G401 (cell line): ENCODE measurements at regions not wholly inside any gene's neighbourhood (a gene's known extent, or its start where the extent isn't known, plus 50 kb on each side); places are given as distances from the start of the nearest gene placed in this dataset.

Experiments used
- DNase-seq: peaks from one replicate; pipeline ENCODE4 v3.0.0-alpha.2; 2015; ENCODE audit warnings: low spot score
- in situ Hi-C: cut with HindIII; loops from 2 replicates; pipeline ENCODE4 v1.10.0; 2016; ENCODE audit warnings: low sequenced_read_pairs, mixed read lengths

DNA sequence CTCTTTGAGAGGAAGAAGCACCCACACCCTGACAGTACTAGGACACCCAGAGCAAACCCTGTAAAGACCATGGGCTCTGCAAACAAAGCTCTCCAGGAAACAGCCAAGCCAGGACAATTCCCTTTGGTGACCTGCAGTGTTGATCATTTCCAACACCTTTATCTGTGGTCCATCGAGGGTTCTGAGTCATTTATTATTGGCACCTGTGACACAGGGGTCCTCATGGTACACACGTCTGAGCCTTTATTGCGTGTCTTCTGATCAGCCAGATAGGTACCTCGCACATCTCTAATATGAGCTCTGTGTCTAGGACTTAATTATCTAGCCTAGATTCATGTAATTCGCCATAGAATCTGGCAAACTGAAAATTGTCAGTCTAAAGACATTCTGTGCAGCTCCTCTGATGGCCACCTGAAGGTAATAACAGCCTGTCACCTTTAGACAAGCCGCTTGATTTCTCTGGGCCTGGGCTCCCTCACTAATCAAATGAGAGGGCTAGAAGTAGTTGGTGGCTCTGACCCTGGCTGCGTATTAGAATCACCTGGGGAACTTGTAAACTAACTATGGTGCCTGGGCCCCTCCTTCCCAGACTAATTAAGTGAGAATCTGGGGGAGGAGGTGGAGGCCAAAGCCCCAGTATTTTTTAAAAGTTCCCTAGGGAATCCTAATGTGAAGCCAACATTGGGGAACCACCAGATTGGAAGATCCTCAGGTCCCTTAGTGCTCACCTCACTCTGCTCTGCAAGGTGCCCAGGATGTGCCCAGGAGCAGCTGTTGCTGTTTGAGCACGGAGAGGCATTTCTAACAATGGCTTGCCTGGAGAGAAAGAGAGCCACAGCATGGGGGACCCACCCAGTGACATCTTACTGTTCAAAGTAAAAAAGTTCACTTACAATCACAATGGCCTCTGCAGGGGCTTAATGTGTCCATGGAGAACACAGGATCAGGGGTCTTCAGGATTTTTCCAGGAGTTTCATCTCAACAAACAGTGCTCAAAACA is 122.0 kb upstream of the ARID1B start:
- DNase-seq: no peak
- in situ Hi-C loops: no loop called here

DNA sequence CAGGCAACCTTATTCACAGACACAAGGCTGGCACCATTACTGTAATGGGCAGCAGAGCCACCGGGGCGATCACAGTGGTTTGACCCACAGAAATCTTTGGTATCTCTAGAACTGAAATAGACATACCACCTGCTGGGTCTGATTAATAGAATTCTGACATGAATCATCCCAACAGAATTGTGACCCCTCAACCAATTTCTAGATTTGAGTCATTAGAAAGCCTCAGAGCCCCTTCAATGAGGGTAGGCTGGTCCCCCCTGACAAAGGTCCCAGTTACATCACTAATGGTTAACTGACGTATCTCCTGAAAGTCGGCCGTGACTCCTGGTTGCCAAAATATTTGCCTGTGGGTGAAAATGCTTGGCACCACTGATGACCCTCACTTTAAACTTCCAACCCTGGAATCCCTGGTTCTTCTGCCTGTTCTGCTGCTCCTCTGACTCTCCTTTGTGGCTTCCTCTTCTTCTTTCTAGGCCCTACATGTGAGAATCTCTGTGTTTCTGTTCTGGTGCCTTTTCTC is 124.9 kb upstream of the ARID1B start:
- no peak for DNase-seq
- in situ Hi-C loops: no loop called here

DNA sequence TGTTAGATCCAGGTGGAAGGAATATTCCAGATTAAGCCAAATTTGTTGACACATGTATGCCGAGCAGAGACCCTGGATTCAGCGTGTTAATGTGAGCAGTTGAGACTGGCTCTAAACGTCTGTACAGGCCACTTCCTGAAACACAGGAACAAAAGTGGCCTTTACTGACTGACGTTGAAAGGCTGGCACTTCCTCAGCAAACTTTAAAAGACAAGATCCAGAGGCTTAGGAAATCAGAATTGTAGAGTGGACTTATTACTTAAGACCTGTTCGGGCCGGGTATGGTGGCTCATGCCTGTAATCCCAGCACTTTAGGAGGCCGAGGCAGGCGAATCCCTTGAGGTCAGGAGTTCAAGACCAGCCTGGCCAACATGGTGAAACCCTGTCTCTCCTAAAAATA is 125.7 kb upstream of the ARID1B start:
- in situ Hi-C loops: no loop called here
- no peak for DNase-seq

DNA sequence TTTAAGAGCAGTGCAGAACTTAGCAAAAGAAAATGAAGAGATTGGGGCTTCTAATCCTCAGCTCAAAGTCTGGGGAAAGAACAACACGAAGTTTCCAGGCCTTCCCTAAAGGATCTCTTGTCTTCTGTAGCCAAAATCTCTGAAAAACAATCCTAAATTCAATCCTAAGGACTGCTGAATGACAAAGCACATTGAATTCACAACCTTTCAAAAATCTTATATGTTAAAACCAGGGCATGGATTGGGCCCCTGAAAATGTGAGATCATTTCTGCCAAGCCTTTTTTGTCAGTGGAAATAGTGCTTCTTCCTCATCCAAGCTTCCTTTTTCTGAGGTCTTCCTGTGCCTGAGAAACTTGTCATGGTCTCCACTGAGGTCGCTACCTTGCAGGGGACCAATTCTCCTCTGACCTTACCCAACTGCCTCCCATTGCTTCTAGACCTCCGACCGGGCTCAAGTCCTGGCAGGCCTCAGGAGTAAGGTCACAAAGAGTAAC is 126.2 kb upstream of the ARID1B start:
- in situ Hi-C loops: no loop called here
- no peak for DNase-seq

DNA sequence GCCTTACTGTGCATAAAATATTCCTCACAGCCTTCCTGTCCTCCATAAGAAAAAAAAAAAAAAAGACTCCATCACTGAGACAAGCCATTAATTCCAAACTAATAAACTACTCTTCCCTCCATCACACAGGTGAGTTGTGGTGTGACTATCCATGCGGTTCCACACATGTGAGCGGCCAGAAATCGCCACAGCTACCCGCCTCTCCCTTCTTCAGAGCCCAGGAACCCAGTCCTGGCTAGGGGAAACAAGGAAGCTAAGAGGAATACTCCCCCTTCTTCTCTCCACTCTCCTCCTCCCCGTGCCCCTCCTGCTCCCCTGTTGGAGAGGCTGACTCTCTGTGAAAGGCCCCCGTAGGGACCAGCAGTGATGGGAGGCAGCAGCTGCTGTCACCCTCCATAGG is 128.6 kb upstream of the ARID1B start:
- in situ Hi-C loops: no loop called here
- DNase-seq: no peak

DNA sequence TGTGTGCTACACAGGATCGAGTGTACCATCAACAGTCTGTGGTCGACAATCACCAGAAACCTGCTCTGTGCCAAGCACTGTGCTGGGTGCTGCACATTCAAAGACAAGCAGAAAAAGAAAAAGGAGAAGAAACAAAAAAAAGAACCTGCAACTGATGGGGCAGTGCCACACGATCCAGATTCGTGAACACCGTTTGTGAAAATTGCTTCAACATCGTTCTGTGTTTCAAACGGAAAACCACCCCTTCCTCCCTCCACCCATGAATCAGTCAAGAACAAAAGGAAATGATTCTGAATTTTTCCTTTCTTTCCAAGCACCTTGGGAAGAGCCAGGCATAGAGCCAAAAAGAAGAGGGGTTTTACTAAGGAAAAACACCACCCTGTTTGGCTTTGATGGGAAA is 129.2 kb upstream of the ARID1B start:
- in situ Hi-C loops: no loop called here
- no peak for DNase-seq

DNA sequence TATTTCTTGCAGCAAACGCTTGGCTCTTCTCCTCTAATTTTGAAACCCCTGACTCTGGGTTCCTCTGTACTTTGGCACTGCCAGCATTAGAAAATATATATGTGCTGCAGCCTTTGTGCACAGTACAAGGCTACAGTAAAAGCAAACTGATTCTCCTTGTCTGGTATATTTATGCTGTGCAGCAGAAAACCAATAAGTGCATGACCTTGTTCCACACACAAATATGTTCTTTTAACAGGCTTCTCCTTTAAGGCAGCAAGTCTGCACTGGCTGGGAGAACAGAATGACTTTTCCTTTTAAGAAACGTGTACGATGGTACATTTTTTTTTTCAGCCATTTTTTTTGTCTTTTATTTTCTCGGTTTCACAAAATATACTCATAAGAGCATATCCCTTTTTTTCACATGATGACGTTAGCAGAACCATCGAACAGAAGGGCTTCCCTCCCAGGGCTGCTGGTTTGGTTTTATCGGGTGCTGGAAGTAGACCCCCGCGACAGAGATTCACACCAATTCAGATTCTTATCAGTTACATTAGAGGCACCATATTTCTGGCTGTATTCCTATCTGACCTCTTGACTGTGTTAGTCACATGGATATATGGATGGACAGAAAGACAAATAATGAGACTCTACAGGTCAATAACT is 129.9 kb upstream of the ARID1B start:
- in situ Hi-C loops: no loop called here
- DNase-seq: no peak

DNA sequence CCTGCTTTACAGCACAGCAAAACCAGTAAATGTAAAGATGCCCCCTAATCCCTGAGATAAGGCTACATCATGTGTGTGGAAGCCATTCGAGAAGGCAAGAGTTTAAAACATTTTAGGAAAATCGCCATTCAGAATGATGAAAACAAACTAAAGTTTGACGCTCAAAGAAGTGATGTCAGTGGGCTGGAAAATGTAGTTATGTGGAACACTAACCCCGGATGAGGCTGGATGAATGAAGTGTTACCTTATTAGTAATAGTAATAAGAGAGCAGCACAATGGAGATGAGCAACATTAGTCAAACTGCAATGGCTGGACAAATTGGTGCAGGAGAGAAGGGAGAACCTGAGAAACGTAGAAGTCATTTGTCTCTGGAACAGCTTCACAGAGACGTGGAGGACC is 130.7 kb upstream of the ARID1B start:
- no peak for DNase-seq
- in situ Hi-C loops: no loop called here

DNA sequence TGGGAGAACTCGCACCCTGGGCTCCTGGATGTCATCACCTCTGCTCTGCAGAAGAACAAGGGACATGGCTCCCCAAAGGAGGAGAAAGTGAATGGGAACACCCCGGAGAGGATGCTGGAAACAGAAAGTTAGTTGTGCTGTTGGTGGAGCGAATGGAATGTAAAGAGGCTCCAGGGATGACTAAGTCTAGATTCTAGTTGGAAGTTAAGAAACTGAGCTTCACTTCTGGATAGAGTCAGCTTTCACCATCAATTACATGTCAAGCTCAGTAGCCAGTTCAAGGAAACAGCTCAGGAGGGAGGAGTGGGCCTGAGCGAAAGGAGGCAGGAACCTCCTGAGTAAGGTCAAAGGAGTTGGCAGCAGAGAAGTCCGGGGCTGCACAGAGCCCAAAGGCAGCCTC is 132.1 kb upstream of the ARID1B start:
- in situ Hi-C loops: no loop called here

DNA sequence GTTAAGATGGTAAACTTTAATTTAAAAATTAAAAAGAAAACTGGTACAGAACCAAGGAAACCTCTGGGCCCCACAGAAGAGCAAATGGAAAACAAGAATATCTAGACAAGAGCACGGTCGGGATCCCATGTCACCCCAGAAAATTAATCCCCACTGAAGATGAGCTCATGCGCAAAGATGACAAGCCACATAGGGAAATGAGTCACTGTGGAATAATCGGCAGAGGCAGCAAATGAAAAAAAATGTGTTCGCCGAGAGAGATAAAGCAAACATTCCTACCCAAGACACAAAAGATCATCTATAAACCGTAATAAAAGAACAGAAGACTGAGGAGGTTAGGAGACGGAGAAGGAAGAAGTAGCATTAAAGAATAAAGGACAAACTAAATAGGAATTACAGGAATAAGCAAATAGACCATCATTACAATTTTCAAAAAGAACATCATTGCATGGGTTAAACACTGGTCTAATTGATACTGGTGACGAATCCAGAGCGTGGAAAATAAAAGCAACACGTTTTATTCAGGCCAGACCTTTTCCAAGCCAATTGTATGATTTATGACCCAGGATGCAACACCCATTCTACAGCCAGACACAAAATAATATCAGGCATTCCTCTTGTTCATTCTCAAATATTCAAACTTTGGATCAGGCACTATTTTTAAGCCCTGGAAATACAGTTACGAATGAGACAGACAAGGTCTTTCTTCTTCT is 138.0 kb upstream of the ARID1B start:
- no peak for DNase-seq
- in situ Hi-C loops: no loop called here

More for the DNA sequence above, 132.1 kb upstream of the ARID1B start:
- DNase-seq: no peak

DNA sequence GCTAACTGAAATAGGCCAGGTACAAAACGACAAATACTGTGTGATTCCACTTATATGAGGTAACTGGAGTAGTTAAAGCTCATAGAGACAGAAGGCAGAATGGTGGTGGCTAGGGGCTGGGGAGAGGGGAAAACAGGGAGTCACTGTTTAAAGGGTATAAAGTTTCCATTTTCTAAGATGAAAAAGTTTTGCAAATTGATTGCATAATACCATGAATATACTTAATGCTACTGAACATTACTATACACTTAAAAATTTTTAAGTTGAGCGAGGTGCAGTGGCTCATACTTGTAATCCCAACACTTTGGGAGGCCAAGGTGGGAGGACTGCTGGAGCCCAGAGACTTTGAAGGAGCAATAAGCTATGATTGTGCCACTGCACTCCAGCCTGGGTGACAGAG is 138.6 kb upstream of the ARID1B start:
- no peak for DNase-seq
- in situ Hi-C loops: no loop called here

DNA sequence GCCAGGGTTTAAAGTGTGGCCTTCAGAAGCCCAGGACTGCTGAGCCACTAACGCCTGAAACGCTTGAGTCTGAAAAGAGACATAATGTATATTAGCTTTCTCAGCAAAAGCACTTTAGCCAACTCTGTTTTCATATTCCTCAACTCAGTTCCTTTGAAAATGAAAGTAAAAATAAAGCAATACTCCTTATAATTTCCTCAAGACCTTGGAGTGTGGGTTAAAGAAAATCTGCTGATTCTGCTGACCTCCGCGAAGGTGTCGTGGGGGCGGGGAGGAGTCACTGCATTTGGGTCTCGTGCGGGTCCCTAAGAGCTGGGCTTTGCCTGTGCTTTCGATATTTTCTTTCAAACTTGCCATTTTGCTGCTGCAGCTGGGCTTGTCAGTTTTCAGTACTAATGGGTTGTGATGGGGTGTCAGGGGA is 142.2 kb upstream of the ARID1B start:
- in situ Hi-C loops: no loop called here
- DNase-seq: no peak

DNA sequence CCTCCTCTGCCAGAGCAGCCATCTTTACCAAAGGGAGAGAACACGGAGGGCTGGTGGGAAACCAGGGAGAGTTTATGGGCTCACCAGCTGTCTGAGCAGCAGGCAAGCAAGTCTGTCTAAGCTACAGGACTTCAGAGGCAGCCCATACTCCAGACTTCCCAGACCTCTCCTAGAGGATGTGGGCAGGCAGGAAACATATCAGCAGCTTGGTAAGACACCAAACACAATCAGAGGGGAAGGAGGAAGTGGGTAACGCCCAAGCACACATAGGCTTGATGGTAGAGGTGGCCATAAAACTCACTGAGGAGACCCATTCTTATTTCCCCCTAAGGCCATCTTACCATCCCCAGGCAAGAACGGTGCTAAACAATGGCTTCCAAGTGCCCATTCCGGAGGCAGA is 143.1 kb upstream of the ARID1B start:
- in situ Hi-C loops: no loop called here
- no peak for DNase-seq

DNA sequence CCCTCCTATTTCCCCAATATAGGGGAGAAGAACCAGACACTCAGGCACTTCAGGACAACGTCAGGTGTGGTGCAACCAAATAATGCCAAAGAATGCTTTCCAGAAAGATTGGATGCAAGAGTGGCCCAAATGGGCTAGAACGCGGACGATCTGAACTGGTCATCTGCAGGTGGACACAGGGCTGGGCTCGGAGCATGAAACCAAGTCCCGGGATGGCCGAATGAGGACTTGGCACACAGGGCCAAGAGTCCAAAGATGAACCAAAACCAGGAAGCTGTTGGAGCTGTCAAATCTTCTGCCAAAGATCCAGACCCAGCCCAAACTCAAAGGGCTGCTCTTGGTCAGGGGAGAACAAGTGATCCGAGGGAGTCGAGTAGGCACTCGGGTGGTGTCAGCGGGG is 143.9 kb upstream of the ARID1B start:
- in situ Hi-C loops: no loop called here
- no peak for DNase-seq

DNA sequence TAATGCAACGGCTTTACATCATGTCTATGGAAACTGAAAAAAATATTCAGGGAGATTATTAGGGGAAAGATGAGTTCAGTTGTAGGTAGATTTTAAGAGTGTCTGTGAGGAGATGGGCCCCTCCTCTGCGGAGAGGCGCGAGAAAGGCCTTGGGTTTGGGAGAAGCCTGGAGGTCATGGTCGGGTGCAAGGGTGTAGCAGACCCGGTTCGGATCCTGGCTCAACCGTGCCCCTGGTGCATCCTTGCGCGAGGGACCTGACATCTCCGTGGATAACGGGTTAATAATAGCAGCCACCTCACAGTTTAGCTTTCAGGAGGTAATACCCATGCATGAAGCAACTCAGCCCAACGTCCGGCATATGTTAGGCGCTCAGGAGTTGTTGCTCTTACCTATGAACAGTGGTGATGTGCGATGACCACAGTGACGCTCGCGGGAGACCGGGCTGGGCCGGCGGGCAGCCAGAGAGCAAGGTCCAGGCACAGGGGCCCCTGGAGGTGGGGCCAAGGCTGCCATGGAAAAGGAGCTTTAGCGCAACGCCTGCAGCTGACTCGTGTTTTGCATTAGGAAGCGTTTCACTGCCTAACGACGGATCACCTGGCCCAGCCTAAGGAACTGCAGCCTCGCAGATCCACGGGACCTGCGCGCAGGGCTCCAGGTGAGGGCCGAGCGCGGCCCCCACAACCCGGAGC is 146.4 kb upstream of the ARID1B start:
- in situ Hi-C loops: no loop called here
- no peak for DNase-seq

DNA sequence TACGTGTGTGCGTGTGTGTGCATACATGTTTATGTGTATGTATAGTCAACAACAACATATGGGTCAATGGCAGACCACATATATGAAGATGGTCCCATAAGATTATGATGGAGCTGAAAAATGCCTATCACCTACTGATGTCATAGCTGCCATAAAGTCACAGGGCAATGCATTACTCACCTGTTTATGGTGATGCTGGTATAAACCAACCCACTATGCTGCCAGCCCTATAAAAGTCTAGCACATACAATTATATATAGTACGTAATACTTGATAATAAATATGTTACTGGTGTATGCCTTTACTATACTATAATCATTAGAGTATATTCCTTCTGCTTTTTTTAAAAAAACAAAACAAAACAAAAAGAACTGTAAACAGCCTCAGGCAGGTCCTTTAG is 148.4 kb upstream of the ARID1B start:
- DNase-seq: no peak
- in situ Hi-C loops: no loop called here

DNA sequence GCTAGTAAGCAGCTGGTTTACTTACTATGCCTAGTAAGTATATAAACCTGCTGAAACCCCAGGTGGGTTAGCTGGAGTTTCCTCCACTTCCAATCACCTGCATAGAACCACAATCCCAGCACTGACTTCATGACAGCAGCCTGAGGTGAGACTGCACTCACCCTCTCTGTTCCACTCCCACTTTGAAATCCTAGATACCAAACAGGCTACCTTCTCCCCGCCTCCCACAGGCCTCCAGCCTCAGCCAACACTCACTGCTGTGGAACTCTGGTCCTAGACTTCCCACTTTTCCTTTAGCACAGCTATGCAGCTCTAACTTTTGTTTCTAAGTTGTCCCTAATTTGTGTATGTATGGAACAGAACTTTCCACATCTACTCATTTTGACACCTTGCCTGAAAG is 149.7 kb upstream of the ARID1B start:
- in situ Hi-C loops: no loop called here
- DNase-seq: no peak

DNA sequence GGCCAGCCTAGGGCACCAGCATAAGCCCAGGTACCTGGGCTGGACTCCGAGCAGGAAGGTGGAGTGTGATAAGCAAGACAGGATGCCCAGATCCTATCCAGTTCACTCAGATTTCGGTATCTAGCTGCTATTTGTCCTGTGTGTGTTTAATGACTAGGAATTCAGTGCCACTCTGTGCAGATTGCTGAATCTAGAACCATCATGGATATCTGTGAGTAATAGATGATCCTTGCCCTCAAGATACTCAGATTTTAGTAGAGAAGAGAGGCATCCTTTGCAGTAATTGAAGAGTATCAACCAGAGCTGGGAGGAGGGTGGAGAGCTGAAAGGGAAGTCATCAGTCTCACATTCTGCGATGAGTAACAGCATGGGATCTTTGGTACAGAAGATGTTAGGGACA is 155.0 kb upstream of the ARID1B start:
- in situ Hi-C loops: no loop called here
- DNase-seq: no peak

DNA sequence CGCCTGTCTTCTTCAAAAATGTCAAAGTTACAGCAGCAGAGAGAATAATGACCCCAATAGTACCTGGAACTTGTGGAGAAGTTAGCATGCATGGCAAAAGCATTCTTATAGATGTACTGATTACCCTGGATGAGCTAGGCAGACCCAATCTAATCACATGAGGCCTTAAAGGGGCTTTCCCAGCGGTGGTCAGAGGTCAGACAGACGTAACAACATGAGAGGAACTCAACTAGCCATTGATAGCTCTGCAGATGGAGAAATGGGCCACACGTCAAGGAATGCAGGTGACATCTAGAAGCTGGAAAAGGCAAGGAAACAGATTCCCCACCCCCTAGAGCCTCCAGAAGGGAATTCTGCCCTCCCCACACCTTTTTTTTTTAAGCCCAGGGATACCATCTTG is 156.8 kb upstream of the ARID1B start:
- no peak for DNase-seq
- in situ Hi-C loops: no loop called here
